Natural killer cell treated with Interleukin-12 subunit alpha and Interleukin-12 subunit beta and Interleukin-15 and Interleukin-18, amount 100 ng/mL, for 72 hours (primary cell): ENCODE measurements at regions not wholly inside any gene's neighbourhood (a gene's known extent, or its start where the extent isn't known, plus 50 kb on each side); places are given as distances from the start of the nearest gene placed in this dataset.

Experiments
- ATAC-seq, 2 donors: fragments of 150-1000 bp; cut with Tn5 transposase in 1 of 2; sonication (Bioruptor Pico), chemical (Tn5 transposase) in 1 of 2; 2 replicates each; pipeline ENCODE4 v1.10.0; 2021
- DNase-seq: peaks from one replicate; pipeline ENCODE4 v3.0.0; 2022; ENCODE audit warnings: low spot score
- H3K27ac Mint-ChIP-seq, 2 donors: 1 replicate in 1 of 2; 2 replicates in 1 of 2; pipeline ENCODE4 v1.8.0; 2022; ENCODE audit warnings: mixed read lengths in 2 of 2, mild to moderate bottlenecking in 1 of 2, moderate library complexity in 1 of 2
- H3K27me3 Mint-ChIP-seq, 2 donors: 1 replicate in 1 of 2; 2 replicates in 1 of 2; pipeline ENCODE4 v1.8.0; 2022; ENCODE audit warnings: mixed read lengths in 2 of 2
- H3K36me3 Mint-ChIP-seq: one replicate; pipeline ENCODE4 v1.8.0; 2022; ENCODE audit warnings: mixed read lengths
- H3K4me1 Mint-ChIP-seq, 2 donors: 1 replicate in 1 of 2; 2 replicates in 1 of 2; pipeline ENCODE4 v1.8.0; 2022; ENCODE audit warnings: low read depth in 2 of 2, mixed read lengths in 2 of 2, mild to moderate bottlenecking in 1 of 2
- H3K4me3 Mint-ChIP-seq: one replicate; pipeline ENCODE4 v1.8.0; 2022; ENCODE audit warnings: mixed read lengths
- H3K9me3 Mint-ChIP-seq: 2 replicates; pipeline ENCODE4 v1.8.0; 2022; ENCODE audit warnings: mixed read lengths

GRCh38 chr6:166014966-166015365 is 152.7 kb downstream of the TBXT start:
- peaks cover 6% of the 10 kb centered on the region for H3K36me3 Mint-ChIP-seq
- no peak overlapping the region for H3K27ac Mint-ChIP-seq
- peaks cover 4% of the 10 kb centered on the region for H3K9me3 Mint-ChIP-seq
- H3K4me1 Mint-ChIP-seq: no peaks in the 10 kb centered on the region
- no peak for DNase-seq
- H3K4me3 Mint-ChIP-seq: no peak overlapping the region
- peaks cover 12 to 20% of the 10 kb centered on the region in 2 donors for H3K27me3 Mint-ChIP-seq
- no peak for ATAC-seq

DNA sequence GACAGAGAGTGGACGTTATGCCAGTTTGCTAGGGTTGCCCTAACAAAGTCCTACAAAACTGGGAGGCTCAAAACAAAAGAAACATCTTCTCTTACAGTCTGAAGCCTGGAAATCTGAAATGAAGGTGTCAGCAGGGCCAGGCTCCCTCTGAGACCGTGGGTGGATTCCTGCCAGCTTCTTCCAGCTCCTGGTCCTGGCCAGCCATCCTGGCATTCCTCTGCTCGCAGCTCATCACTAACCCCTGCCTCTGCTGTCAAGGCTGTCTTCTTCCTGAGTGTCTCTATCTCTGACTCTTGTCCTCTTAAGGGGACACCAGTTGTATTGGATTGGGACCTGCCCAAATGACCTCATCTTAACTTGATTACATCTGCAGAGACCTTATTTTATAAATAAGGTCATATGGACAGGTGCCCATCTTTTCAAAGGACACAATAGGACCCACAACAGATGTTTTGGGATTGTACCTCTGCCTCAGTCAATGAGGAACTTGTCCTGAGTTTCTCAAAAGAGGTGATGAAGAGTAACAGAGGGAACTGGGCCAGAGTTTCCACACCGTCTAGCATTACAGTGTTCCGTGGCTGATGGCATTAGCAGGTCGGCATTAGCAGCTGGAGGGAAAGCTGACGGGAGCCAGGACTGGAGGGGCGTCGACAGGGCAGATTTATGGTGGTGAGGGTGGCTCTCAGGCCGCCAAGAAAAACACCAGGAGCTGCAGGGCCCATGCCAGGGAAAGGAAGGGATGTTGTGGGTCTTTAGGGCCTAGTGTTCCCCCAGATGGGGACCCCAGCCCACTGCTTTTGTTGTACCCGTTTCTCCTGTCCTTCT is 157.3 kb downstream of the TBXT start:
- H3K4me3 Mint-ChIP-seq: no peak overlapping the region
- ATAC-seq (no peak), DNase-seq (no peak)
- peaks cover 0 to 4% of the 10 kb centered on the region in 2 donors for H3K4me1 Mint-ChIP-seq
- no peaks in the 10 kb centered on the region for H3K9me3 Mint-ChIP-seq
- H3K36me3 Mint-ChIP-seq: no peaks in the 10 kb centered on the region
- H3K27me3 Mint-ChIP-seq: peaks cover 31 to 45% of the 10 kb centered on the region in 2 donors
- H3K27ac Mint-ChIP-seq: no peak overlapping the region

GRCh38 chr6:166009385-166010031 is 158.1 kb downstream of the TBXT start:
- H3K4me3 Mint-ChIP-seq: no peak overlapping the region
- ATAC-seq (no peak), DNase-seq (no peak)
- no peaks in the 10 kb centered on the region for H3K9me3 Mint-ChIP-seq
- H3K4me1 Mint-ChIP-seq: peaks cover 0 to 4% of the 10 kb centered on the region in 2 donors
- no peaks in the 10 kb centered on the region for H3K36me3 Mint-ChIP-seq
- H3K27me3 Mint-ChIP-seq: peaks cover 39 to 45% of the 10 kb centered on the region in 2 donors
- H3K27ac Mint-ChIP-seq: no peak overlapping the region

DNA sequence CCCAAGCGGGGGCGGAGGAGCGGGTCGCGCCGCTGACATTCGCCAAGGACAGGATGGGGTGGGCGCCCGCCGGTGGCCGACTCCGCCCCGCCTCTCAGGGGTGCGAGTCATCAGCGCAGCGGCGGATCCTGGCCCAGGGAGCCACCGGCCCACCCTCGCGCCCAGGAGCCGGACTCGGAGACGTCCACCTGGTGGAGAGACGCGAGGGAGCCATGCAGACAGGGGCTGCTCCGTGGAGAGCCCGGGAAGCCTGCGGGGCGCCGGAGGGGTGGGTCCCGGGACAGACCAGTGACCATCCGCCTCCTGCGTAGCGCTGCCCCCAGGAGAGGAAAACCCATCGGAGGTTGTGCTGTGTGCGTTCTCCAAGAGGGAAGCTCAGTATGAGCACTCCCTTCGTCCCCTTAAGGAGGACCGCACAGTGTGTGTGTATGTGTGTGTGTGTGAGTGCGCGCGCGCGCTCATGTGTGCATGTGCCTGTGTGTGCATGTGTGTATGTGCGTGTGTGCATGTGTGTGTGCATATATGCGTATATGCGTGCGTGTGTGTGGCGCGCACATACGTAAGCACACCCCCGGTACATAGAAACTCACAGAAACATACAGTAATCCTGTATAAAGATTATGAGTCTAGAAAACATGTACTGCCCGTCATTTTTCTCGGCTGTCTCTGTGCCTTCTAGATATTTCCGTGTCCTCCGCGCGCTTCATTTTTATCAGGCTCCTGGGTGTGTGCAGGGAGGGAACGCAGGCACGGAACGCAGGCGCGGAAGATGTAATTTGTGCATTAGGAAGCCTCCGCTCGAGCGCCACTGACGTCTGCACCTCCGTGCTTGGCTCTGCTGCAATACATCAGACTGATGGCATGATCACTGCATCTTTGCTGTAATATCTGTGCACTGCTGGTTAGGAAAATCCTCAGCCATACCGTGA is 158.9 kb downstream of the TBXT start:
- Mint-ChIP-seq H3K27me3 (peaks cover 42 to 45% of the 10 kb centered on the region in 2 donors), H3K9me3 (no peaks in the 10 kb centered on the region), H3K27ac (no peak overlapping the region), H3K4me1 (peaks cover 0 to 4% of the 10 kb centered on the region in 2 donors), H3K4me3 (no peak overlapping the region), H3K36me3 (no peaks in the 10 kb centered on the region)
- DNase-seq (no peak), ATAC-seq (peak; percentile 29 to 34)

GRCh38 chr6:166007349-166008263 is 160.0 kb downstream of the TBXT start:
- H3K4me3 Mint-ChIP-seq: no peak overlapping the region
- ATAC-seq (no peak), DNase-seq (no peak)
- no peaks in the 10 kb centered on the region for H3K36me3 Mint-ChIP-seq
- no peak overlapping the region for H3K27ac Mint-ChIP-seq
- peaks cover 0 to 4% of the 10 kb centered on the region in 2 donors for H3K4me1 Mint-ChIP-seq
- H3K27me3 Mint-ChIP-seq: peaks cover 45% of the 10 kb centered on the region in 2 donors
- no peaks in the 10 kb centered on the region for H3K9me3 Mint-ChIP-seq

GRCh38 chr6:166006900-166007301 is 160.8 kb downstream of the TBXT start:
- DNase-seq: no peak
- no peak overlapping the region for H3K4me3 Mint-ChIP-seq
- no peaks in the 10 kb centered on the region for H3K36me3 Mint-ChIP-seq
- ATAC-seq: no peak
- H3K27ac Mint-ChIP-seq: no peak overlapping the region
- H3K4me1 Mint-ChIP-seq: peaks cover 0 to 4% of the 10 kb centered on the region in 2 donors
- H3K27me3 Mint-ChIP-seq: peaks cover 40 to 43% of the 10 kb centered on the region in 2 donors
- H3K9me3 Mint-ChIP-seq: no peaks in the 10 kb centered on the region

GRCh38 chr6:166005944-166006899 is 161.4 kb downstream of the TBXT start:
- H3K36me3 Mint-ChIP-seq: no peaks in the 10 kb centered on the region
- H3K27me3 Mint-ChIP-seq: peaks cover 41 to 45% of the 10 kb centered on the region in 2 donors
- H3K4me1 Mint-ChIP-seq: peaks cover 0 to 4% of the 10 kb centered on the region in 2 donors
- ATAC-seq (no peak), DNase-seq (no peak)
- no peaks in the 10 kb centered on the region for H3K9me3 Mint-ChIP-seq
- H3K4me3 Mint-ChIP-seq: no peak overlapping the region
- H3K27ac Mint-ChIP-seq: no peak overlapping the region

DNA sequence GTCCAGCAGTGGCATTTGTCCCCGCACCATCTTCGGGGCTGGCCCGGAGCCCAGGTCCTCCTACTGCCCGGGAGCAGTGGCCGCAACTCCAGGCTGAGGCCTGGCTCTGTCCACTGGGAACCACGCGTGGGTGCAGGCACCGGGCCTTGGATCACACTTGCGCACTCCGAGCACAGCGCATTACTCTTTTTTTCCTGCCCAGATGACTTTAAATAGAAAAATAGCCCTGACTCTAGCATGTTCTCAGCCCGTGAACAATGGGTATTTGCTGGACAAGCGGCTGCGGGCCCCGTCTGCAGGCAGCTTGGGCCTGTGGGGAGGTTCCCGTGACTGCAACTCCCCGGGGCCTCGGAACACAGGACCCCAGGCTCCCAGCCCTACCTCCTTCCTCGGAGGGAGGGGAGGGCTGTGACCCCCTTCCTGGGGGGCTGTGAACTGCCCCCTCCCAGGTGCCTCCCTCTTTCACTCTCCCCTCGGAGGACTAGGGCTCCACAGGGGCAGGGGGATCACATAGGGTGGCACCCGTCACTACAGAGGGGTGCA is 162.2 kb downstream of the TBXT start:
- ATAC-seq (no peak), DNase-seq (no peak)
- Mint-ChIP-seq H3K27me3 (peaks cover 43 to 45% of the 10 kb centered on the region in 2 donors), H3K36me3 (no peaks in the 10 kb centered on the region), H3K9me3 (no peaks in the 10 kb centered on the region), H3K27ac (no peak overlapping the region), H3K4me3 (no peak overlapping the region), H3K4me1 (peaks cover 0 to 4% of the 10 kb centered on the region in 2 donors)

DNA sequence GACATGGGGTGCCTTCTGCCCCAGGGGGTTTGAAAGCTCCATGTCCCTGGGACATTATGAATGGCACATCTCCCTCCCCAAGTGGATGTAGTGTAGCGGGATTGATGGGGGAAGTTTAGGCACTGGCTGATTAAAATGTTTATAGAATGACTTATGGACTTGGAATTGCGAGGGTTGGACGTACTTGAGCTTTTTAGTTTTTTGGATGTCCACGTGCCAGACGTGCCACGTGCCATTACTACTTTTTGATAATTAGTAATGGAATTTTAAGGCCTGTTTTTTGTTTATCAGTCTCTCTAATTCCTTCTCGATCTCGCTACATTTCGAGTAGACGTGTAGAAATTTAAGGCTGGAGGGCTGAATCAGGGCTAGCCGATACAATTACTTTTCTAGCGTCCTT is 162.8 kb downstream of the TBXT start:
- Mint-ChIP-seq H3K9me3 (no peaks in the 10 kb centered on the region), H3K27me3 (peaks cover 40 to 45% of the 10 kb centered on the region in 2 donors), H3K4me1 (peaks cover 0 to 4% of the 10 kb centered on the region in 2 donors), H3K4me3 (no peak overlapping the region), H3K27ac (no peak overlapping the region), H3K36me3 (no peaks in the 10 kb centered on the region)
- DNase-seq (no peak), ATAC-seq (no peak)

GRCh38 chr6:166004471-166004870 is 163.2 kb downstream of the TBXT start:
- ATAC-seq (no peak), DNase-seq (no peak)
- Mint-ChIP-seq H3K36me3 (no peaks in the 10 kb centered on the region), H3K27me3 (peaks cover 37 to 42% of the 10 kb centered on the region in 2 donors), H3K9me3 (no peaks in the 10 kb centered on the region), H3K4me1 (peaks cover 0 to 4% of the 10 kb centered on the region in 2 donors), H3K4me3 (no peak overlapping the region), H3K27ac (no peak overlapping the region)

DNA sequence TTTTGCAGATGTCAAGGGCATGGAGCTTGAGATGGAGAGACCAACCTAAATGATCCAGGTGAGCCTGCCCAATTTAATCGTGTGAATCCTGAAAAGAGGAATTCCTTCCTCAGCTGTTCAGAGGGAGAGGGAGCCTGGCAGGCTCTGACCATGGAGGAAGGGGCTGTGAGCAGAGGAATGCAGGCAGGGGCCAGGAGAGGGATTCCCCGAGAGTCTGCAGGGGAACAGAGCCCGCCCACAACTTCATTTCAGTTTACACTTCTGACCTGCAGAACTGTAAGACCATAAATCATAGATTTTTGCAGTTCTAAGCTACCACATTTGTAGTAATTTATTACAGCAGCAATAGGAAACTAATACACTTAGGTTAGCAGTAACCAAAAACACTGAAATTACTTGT is 164.1 kb downstream of the TBXT start:
- H3K27ac Mint-ChIP-seq: no peak overlapping the region
- ATAC-seq (no peak), DNase-seq (no peak)
- H3K9me3 Mint-ChIP-seq: no peaks in the 10 kb centered on the region
- H3K36me3 Mint-ChIP-seq: no peaks in the 10 kb centered on the region
- peaks cover 0 to 4% of the 10 kb centered on the region in 2 donors for H3K4me1 Mint-ChIP-seq
- H3K4me3 Mint-ChIP-seq: no peak overlapping the region
- H3K27me3 Mint-ChIP-seq: peaks cover 34 to 35% of the 10 kb centered on the region in 2 donors

- DNase-seq: no peak
- Mint-ChIP-seq H3K9me3 (no peaks in the 10 kb centered on the region), H3K27me3 (peaks cover 22 to 27% of the 10 kb centered on the region in 2 donors), H3K27ac (no peak overlapping the region), H3K4me3 (no peak overlapping the region), H3K4me1 (no peaks in the 10 kb centered on the region), H3K36me3 (no peaks in the 10 kb centered on the region)
- no peak for ATAC-seq
Observed at GRCh38 chr6:166001359-166001758, 166.3 kb downstream of the TBXT start.
